Stomach (tissue), 4 donors: ENCODE measurements at regions not wholly inside any gene's neighbourhood (a gene's known extent, or its start where the extent isn't known, plus 50 kb on each side); places are given as distances from the start of the nearest gene placed in this dataset.

Source experiments
- EP300 ChIP-seq: sonication (generic); formaldehyde crosslinking; IDR thresholded peaks from one replicate; pipeline ENCODE4 v1.6.1; 2017; ENCODE audit warnings: antibody characterized with exemption
- POLR2A ChIP-seq, 4 donors: fragments of 450-650 bp; IDR thresholded peaks; one replicate each; pipeline ENCODE4 v1.6.1; 2016; ENCODE audit warnings: antibody characterized with exemption in 4 of 4, control low read depth in 2 of 4, mild to moderate bottlenecking in 1 of 4, moderate library complexity in 1 of 4
- POLR2AphosphoS5 ChIP-seq, 3 donors: sonication (generic); formaldehyde crosslinking; IDR thresholded peaks; one replicate each; pipeline ENCODE4 v1.6.1; 2016; ENCODE audit warnings: antibody characterized with exemption in 3 of 3

- TF ChIP-seq POLR2A (IDR thresholded peaks at IDR 0.05) (no peak), POLR2AphosphoS5 (IDR thresholded peaks at IDR 0.05) (no peak), EP300 (no peak)
These were observed 276.3 kb upstream of the AGA start for GRCh38 chr4:177718514-177718913.
